Liver (tissue), 3 donors: ENCODE measurements at regions not wholly inside any gene's neighbourhood (a gene's known extent, or its start where the extent isn't known, plus 50 kb on each side); places are given as distances from the start of the nearest gene placed in this dataset.
"Not testable (repeated sequence)": the region's sequence is repeated elsewhere in the genome, so short reads cannot be mapped to it uniquely, and the experiment has no call there.

Experiments
- FOXA2 ChIP-seq: IDR thresholded peaks from 2 replicates; pipeline ENCODE4 v1.6.1; 2016; ENCODE audit warnings: antibody characterized with exemption
- HNF4A ChIP-seq, 2 donors: conservative IDR thresholded peaks; 2 replicates each; pipeline ENCODE4 v1.6.1; 2016; ENCODE audit warnings: antibody characterized with exemption in 2 of 2, mild to moderate bottlenecking in 2 of 2
- SP1 ChIP-seq: IDR thresholded peaks from 2 replicates; pipeline ENCODE4 v1.6.1; 2018; ENCODE audit warnings: antibody characterized with exemption, mild to moderate bottlenecking
- TF ChIP-seq, protein P1 (sequence below): fragments of 150-350 bp; IDR thresholded peaks from 2 replicates; pipeline ENCODE4 v1.5.1; 2017; ENCODE audit warnings: improper control_type of control experiment, low read depth, low read length; ENCODE audit not compliant: missing input control
- donor health status: healthy.
- donor health status: healthy.

DNA sequence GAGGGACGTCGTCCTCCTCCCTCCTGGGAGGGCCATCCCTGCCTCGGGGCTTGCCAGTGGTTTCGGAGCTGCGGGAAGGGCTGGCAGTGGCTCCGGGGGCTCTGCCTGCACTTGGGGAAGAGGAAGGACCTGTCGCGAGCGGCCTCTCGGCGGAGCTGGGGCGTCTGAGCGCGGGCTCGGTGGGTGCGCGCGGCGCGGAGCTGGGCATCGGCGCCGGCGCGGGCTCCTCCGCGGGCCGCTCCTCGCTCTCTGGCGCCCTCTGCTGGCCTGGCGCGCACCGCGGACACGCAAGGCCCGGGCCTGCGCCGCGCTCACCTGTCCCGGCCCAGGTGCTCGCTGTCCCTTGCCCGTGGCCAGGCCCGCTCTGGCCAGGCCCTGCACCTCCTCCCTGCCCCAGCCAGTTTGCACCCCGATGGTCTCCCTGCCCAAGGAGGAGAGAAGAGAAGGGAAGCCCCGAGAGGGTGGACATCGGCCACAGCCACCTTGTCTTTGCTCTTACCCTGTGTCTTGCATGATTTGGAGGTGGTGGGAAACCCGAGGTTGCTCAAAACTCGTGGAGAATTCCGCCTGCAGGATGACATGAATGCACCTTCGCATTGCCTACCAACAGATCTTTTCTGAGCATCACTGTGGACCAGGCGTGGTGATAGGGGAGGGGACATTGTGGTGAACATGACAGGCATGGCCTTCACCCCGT lies 119.2 kb downstream of the OTOP1 start:
- TF ChIP-seq, protein P1, sequence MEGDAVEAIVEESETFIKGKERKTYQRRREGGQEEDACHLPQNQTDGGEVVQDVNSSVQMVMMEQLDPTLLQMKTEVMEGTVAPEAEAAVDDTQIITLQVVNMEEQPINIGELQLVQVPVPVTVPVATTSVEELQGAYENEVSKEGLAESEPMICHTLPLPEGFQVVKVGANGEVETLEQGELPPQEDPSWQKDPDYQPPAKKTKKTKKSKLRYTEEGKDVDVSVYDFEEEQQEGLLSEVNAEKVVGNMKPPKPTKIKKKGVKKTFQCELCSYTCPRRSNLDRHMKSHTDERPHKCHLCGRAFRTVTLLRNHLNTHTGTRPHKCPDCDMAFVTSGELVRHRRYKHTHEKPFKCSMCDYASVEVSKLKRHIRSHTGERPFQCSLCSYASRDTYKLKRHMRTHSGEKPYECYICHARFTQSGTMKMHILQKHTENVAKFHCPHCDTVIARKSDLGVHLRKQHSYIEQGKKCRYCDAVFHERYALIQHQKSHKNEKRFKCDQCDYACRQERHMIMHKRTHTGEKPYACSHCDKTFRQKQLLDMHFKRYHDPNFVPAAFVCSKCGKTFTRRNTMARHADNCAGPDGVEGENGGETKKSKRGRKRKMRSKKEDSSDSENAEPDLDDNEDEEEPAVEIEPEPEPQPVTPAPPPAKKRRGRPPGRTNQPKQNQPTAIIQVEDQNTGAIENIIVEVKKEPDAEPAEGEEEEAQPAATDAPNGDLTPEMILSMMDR, result peak; percentile 77
- not testable (repeated sequence) for TF ChIP-seq HNF4A (conservative IDR thresholded peaks at IDR 0.05); SP1; FOXA2
